HG03432 (cell line): ENCODE measurements at regions not wholly inside any gene's neighbourhood (a gene's known extent, or its start where the extent isn't known, plus 50 kb on each side); places are given as distances from the start of the nearest gene placed in this dataset.
"Not testable (repeated sequence)": the region's sequence is repeated elsewhere in the genome, so short reads cannot be mapped to it uniquely, and the experiment has no call there.

Source experiments
- ATAC-seq: cut with Tn5 transposase; IDR thresholded peaks from one replicate; pipeline ENCODE4 v1.9.1; 2021; ENCODE audit warnings: mild to moderate bottlenecking, moderate library complexity; ENCODE audit not compliant: unreplicated experiment

GRCh38 chr14:28297559-28297958 lies 469.0 kb upstream of the FOXG1 start:
- ATAC-seq, result no peak

- ATAC-seq, result no peak
Measured at GRCh38 chr14:28298156-28298555, 468.4 kb upstream of the FOXG1 start.

- no peak for ATAC-seq
Measured at GRCh38 chr14:28299227-28299626, 467.4 kb upstream of the FOXG1 start.

GRCh38 chr14:28300356-28300755 lies 466.2 kb upstream of the FOXG1 start:
- ATAC-seq, result no peak

- no peak for ATAC-seq
Measured at GRCh38 chr14:28301179-28301578, 465.4 kb upstream of the FOXG1 start.

- ATAC-seq, result no peak
Measured at GRCh38 chr14:28303248-28303647, 463.3 kb upstream of the FOXG1 start.

- ATAC-seq, result no peak
Measured at GRCh38 chr14:28305938-28306337, 460.6 kb upstream of the FOXG1 start.

GRCh38 chr14:28307506-28307905 lies 459.1 kb upstream of the FOXG1 start:
- no peak for ATAC-seq

- no peak for ATAC-seq
Measured at GRCh38 chr14:28308734-28309133, 457.9 kb upstream of the FOXG1 start.

- not testable (repeated sequence) for ATAC-seq
Measured at GRCh38 chr14:28317890-28318675, 448.5 kb upstream of the FOXG1 start.

GRCh38 chr14:28321475-28322244 lies 444.9 kb upstream of the FOXG1 start:
- ATAC-seq, result no peak

GRCh38 chr14:28323366-28323765 lies 443.2 kb upstream of the FOXG1 start:
- no peak for ATAC-seq

- ATAC-seq, result no peak
Measured at GRCh38 chr14:28323951-28324741, 442.4 kb upstream of the FOXG1 start.

GRCh38 chr14:28340816-28341215 lies 425.8 kb upstream of the FOXG1 start:
- no peak for ATAC-seq

GRCh38 chr14:28344381-28344780 lies 422.2 kb upstream of the FOXG1 start:
- ATAC-seq, result no peak

- ATAC-seq, result no peak
Measured at GRCh38 chr14:28348797-28349196, 417.8 kb upstream of the FOXG1 start.

- no peak for ATAC-seq
Measured at GRCh38 chr14:28356819-28357218, 409.8 kb upstream of the FOXG1 start.

GRCh38 chr14:28361486-28361885 lies 405.1 kb upstream of the FOXG1 start:
- ATAC-seq, result no peak

GRCh38 chr14:28365510-28365909 lies 401.1 kb upstream of the FOXG1 start:
- ATAC-seq, result no peak

- ATAC-seq, result no peak
Measured at GRCh38 chr14:28373721-28374120, 392.9 kb upstream of the FOXG1 start.

- ATAC-seq, result no peak
Measured at GRCh38 chr14:28375295-28375694, 391.3 kb upstream of the FOXG1 start.
